Heart right ventricle (tissue), 16 donors: ENCODE measurements at regions not wholly inside any gene's neighbourhood (a gene's known extent, or its start where the extent isn't known, plus 50 kb on each side); places are given as distances from the start of the nearest gene placed in this dataset.

Source experiments
- ATAC-seq, 8 donors: fragments of 200-7000 bp; cut with Tn5 transposase; one replicate each; pipeline ENCODE4 v1.9.1; 2020; ENCODE audit warnings: mild to moderate bottlenecking in 8 of 8, moderate library complexity in 8 of 8, moderate number of reproducible peaks in 1 of 8
- DNase-seq, 2 donors: peaks; one replicate each; pipeline ENCODE4 v3.0.0-alpha.2; 2020
- H3K27ac ChIP-seq, 10 donors: fragments of 200-600 bp; sonication (generic) in 2 of 10; one replicate each; pipeline versions ENCODE4 v1.5.0 to v1.8.0; 2020 to 2022; ENCODE audit warnings: mild to moderate bottlenecking in 3 of 10
- H3K27me3 ChIP-seq, 7 donors: fragments of 200-600 bp; one replicate each; pipeline ENCODE4 v1.8.0; 2021 to 2022; ENCODE audit warnings: mild to moderate bottlenecking in 2 of 7
- H3K36me3 ChIP-seq, 9 donors: fragments of 200-600 bp; sonication (generic) in 1 of 9; one replicate each; pipeline versions ENCODE4 v1.5.0 to v1.8.0; 2020 to 2022; ENCODE audit warnings: mild to moderate bottlenecking in 2 of 9
- H3K4me1 ChIP-seq, 9 donors: fragments of 200-600 bp; sonication (generic) in 1 of 9; one replicate each; pipeline versions ENCODE4 v1.5.0 to v1.8.0; 2020 to 2022; ENCODE audit warnings: mild to moderate bottlenecking in 4 of 9
- H3K4me3 ChIP-seq, 10 donors: fragments of 200-600 bp; sonication (generic) in 2 of 10; one replicate each; pipeline versions ENCODE4 v1.5.0 to v1.8.0; 2020 to 2022; ENCODE audit warnings: mild to moderate bottlenecking in 7 of 10, moderate library complexity in 2 of 10
- H3K9me3 ChIP-seq, 11 donors: fragments of 200-600 bp in 10 of 11; sonication (generic) in 2 of 11; one replicate each; pipeline versions ENCODE4 v1.5.0 to v1.8.0; 2013 to 2022; ENCODE audit warnings: mild to moderate bottlenecking in 2 of 11, control low read depth in 1 of 11, moderate library complexity in 1 of 11
- WGBS, 2 donors: extraction: QIAGEN DNeasy Blood & Tissue Kit; methylation state at CpG; one replicate each; pipeline ENCODE4 v1.1.7; 2013; ENCODE audit warnings: inconsistent platforms in 1 of 2; 5-methylcytosine and 5-hydroxymethylcytosine counted together
- intact Hi-C, 10 donors: fragments of 100-400 bp; cut with DNase I; formaldehyde crosslinking; loops; one replicate each; pipeline versions ENCODE4 v1.11.1 to v1.14.2; 2022
- TF ChIP-seq, protein P1 (sequence below), 9 donors: fragments of 200-600 bp; sonication (generic) in 2 of 9; IDR thresholded peaks; one replicate each; pipeline versions ENCODE4 v1.5.0 to v1.8.0; 2021 to 2022; ENCODE audit warnings: antibody characterized with exemption in 9 of 9, mild to moderate bottlenecking in 5 of 9, moderate library complexity in 1 of 9
- donor health status: Arrhythmogenic right ventricular cardiomyopathy.
- donor health status: ischemic (EF 13 %, LVEDD 7.1; RV severe dilation, severe dysfunction).
- donor health status: healthy with polysubstance abuse.
- donor health status: DM: no; HTN: yes; CAD: no.
- donor health status: DM: no; HTN: no; CAD: no.
- donor health status: ischemic (EF 25% LVEDD 6.9; RV normal size, moderate dysfunction).
- donor health status: ischemic (EF 25% LVEDD 5.7; RV mildly dilated, moderate dysfunction).
- donor health status: healthy.
- donor health status: DM: yes; HTN: yes; CAD: no.
- donor health status: Ischemic cardiomyopathy.
- donor health status: ischemic (EF 35%, LVEDD 5.7; RV mildly dilated, moderate dysfunction).
- donor health status: nonischemic (EF 11% LVEDD 7.7; RV severe dilation, severe dysfunction).
- donor health status: DM: yes; HTN: yes; CAD: no.
- donor health status: PGD.
- donor health status: ischemic (EF 29% LVEDD 5.4; RV normal size, mild dysfunction).
- donor health status: nonischemic (EF 23%, LVEDD 6.1; RV moderate dilation, normal function).

GRCh38 chr4:110248831-110249253 is 50.4 kb upstream of the ELOVL6 start:
- no peak for ATAC-seq
- DNase-seq: no peak
- no peak overlapping the region for H3K4me3 ChIP-seq
- peaks cover 0 to 3% (median 0%) of the 10 kb centered on the region in 7 donors for H3K27me3 ChIP-seq
- H3K4me1 ChIP-seq: no peaks in the 10 kb centered on the region
- WGBS, 2 donors: 58 to 63% methylated on average over 5 of the region's 5 CpGs
- H3K9me3 ChIP-seq: no peaks in the 10 kb centered on the region
- H3K27ac ChIP-seq: no peak overlapping the region
- H3K36me3 ChIP-seq: no peaks in the 10 kb centered on the region
- TF ChIP-seq, protein P1, sequence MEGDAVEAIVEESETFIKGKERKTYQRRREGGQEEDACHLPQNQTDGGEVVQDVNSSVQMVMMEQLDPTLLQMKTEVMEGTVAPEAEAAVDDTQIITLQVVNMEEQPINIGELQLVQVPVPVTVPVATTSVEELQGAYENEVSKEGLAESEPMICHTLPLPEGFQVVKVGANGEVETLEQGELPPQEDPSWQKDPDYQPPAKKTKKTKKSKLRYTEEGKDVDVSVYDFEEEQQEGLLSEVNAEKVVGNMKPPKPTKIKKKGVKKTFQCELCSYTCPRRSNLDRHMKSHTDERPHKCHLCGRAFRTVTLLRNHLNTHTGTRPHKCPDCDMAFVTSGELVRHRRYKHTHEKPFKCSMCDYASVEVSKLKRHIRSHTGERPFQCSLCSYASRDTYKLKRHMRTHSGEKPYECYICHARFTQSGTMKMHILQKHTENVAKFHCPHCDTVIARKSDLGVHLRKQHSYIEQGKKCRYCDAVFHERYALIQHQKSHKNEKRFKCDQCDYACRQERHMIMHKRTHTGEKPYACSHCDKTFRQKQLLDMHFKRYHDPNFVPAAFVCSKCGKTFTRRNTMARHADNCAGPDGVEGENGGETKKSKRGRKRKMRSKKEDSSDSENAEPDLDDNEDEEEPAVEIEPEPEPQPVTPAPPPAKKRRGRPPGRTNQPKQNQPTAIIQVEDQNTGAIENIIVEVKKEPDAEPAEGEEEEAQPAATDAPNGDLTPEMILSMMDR (IDR thresholded peaks at IDR 0.05): no peak
- intact Hi-C loops: no loop called here
